Forelimb muscle (tissue), 1 donor: ENCODE measurements at regions not wholly inside any gene's neighbourhood (a gene's known extent, or its start where the extent isn't known, plus 50 kb on each side); places are given as distances from the start of the nearest gene placed in this dataset.
"Not testable (repeated sequence)": the region's sequence is repeated elsewhere in the genome, so short reads cannot be mapped to it uniquely, and the experiment has no call there.

ENCODE experiments used
- DNase-seq: peaks from one replicate; pipeline ENCODE4 v3.0.0-alpha.2; 2013; ENCODE audit warnings: low read depth

- no peak for DNase-seq
Observed at GRCh38 chr4:1561286-1561990, 122.7 kb downstream of the FAM53A start.

- no peak for DNase-seq
Observed at GRCh38 chr4:1559896-1560650, 124.0 kb downstream of the FAM53A start.

- DNase-seq: no peak
Observed at GRCh38 chr4:1558205-1558604, 125.9 kb downstream of the FAM53A start.

GRCh38 chr4:1557221-1557597 lies 126.9 kb downstream of the FAM53A start:
- DNase-seq: no peak

GRCh38 chr4:1556541-1557220 lies 127.4 kb downstream of the FAM53A start:
- DNase-seq: no peak

- DNase-seq: no peak
Observed at GRCh38 chr4:1554876-1555265, 129.2 kb downstream of the FAM53A start.

GRCh38 chr4:1554246-1554875 lies 129.8 kb downstream of the FAM53A start:
- no peak for DNase-seq

- no peak for DNase-seq
Observed at GRCh38 chr4:1553365-1553764, 130.7 kb downstream of the FAM53A start.

GRCh38 chr4:1552451-1552850 lies 131.7 kb downstream of the FAM53A start:
- DNase-seq: no peak

- DNase-seq: no peak
Observed at GRCh38 chr4:1551211-1551610, 132.9 kb downstream of the FAM53A start.

GRCh38 chr4:1550122-1551070 lies 133.7 kb downstream of the FAM53A start:
- DNase-seq: no peak

- DNase-seq: no peak
Observed at GRCh38 chr4:1549638-1550035, 134.5 kb downstream of the FAM53A start.

- DNase-seq: not testable (repeated sequence)
Observed at GRCh38 chr4:1548827-1549637, 135.1 kb downstream of the FAM53A start.

- peak; percentile 5 for DNase-seq
Observed at GRCh38 chr4:1547856-1548826, 136.0 kb downstream of the FAM53A start.

GRCh38 chr4:1547131-1547855 lies 136.8 kb downstream of the FAM53A start:
- no peak for DNase-seq

GRCh38 chr4:1544861-1545281 lies 138.6 kb upstream of the NKX1-1 start:
- DNase-seq: no peak

GRCh38 chr4:1544435-1544834 lies 138.2 kb upstream of the NKX1-1 start:
- not testable (repeated sequence) for DNase-seq

GRCh38 chr4:1543976-1544375 lies 137.7 kb upstream of the NKX1-1 start:
- no peak for DNase-seq
